HepG2 (cell line): ENCODE measurements at regions not wholly inside any gene's neighbourhood (a gene's known extent, or its start where the extent isn't known, plus 50 kb on each side); places are given as distances from the start of the nearest gene placed in this dataset.

ENCODE experiments used
- ASH2L ChIP-seq: fragments of 300-600, 200-600 bp; sonication (generic); IDR thresholded peaks from 2 replicates; pipeline ENCODE4 v1.7.0; 2017; ENCODE audit warnings: low read depth, mild to moderate bottlenecking, moderate library complexity, mixed read lengths, low read length; ENCODE audit not compliant: insufficient read length
- ISL2 ChIP-seq: sonication (generic); formaldehyde crosslinking; IDR thresholded peaks from 2 replicates; pipeline ENCODE4 v1.5.0; 2020; ENCODE audit warnings: missing genetic modification reagents
- SALL1 ChIP-seq: sonication (generic); formaldehyde crosslinking; IDR thresholded peaks from 2 replicates; pipeline ENCODE4 v1.8.0; 2022; ENCODE audit warnings: mild to moderate bottlenecking, missing genetic modification reagents
- STAG1 ChIP-seq: sonication (generic); formaldehyde crosslinking; IDR thresholded peaks from 2 replicates; pipeline ENCODE4 v1.4.0; 2020; ENCODE audit warnings: missing genetic modification reagents
- ZNF3 ChIP-seq: IDR thresholded peaks from 2 replicates; pipeline ENCODE4 v1.7.0; 2017; ENCODE audit warnings: inconsistent platforms
- TF ChIP-seq, protein P1 (sequence below): sonication (generic); formaldehyde crosslinking; IDR thresholded peaks from 2 replicates; pipeline ENCODE4 v1.5.0; 2020; ENCODE audit warnings: mild to moderate bottlenecking, missing genetic modification reagents
- TF ChIP-seq, protein P2 (sequence below): sonication (generic); formaldehyde crosslinking; IDR thresholded peaks from 2 replicates; pipeline ENCODE4 v1.5.0; 2020; ENCODE audit warnings: mild to moderate bottlenecking, low read depth, missing genetic modification reagents, borderline replicate concordance
- TF ChIP-seq, protein P3 (sequence below): sonication (generic); formaldehyde crosslinking; conservative IDR thresholded peaks from 2 replicates; pipeline ENCODE4 v1.5.0; 2020; ENCODE audit warnings: missing genetic modification reagents
- TF ChIP-seq, protein P4 (sequence below): IDR thresholded peaks from 2 replicates; pipeline ENCODE4 v1.6.1; 2018; ENCODE audit warnings: missing genetic modification reagents
- TF ChIP-seq, protein P5 (sequence below): sonication (generic); formaldehyde crosslinking; IDR thresholded peaks from 2 replicates; pipeline ENCODE4 v1.9.0; 2021; ENCODE audit warnings: mild to moderate bottlenecking, missing genetic modification reagents

DNA sequence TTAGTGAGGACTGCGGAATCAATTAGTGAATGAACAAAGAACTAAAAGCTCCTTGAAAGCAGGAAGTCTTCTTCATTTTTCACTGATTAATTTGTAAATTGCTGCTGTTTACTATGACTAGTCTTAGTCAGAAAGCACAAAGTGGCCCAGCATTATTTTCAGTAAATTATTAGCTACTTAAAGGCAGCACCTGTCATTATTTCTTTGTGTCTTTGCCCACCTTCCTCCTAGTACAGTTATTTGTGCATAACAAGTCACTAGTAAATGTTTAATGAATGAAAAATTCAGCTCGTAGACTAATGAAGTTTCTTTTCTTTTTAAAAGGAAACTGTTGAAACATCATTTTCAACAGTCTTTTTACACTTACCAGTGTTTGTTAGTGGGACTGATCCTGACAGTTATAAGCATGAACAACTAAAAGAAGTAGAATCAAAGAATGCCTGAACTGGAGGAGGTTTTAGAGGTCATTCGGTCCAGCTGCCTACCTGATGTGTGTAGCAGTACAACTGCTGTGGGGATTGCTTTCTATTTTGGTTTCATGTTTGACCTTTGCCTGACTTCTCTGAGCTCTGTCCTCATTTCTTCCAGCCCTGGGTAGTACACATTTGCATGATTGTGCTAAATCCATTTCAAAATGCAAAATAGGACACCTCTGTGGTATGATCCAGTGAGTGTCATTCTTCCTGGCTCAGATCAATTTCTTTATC, 140.0 kb upstream of the PHYHIPL start (continued):
- TF ChIP-seq, protein P1, sequence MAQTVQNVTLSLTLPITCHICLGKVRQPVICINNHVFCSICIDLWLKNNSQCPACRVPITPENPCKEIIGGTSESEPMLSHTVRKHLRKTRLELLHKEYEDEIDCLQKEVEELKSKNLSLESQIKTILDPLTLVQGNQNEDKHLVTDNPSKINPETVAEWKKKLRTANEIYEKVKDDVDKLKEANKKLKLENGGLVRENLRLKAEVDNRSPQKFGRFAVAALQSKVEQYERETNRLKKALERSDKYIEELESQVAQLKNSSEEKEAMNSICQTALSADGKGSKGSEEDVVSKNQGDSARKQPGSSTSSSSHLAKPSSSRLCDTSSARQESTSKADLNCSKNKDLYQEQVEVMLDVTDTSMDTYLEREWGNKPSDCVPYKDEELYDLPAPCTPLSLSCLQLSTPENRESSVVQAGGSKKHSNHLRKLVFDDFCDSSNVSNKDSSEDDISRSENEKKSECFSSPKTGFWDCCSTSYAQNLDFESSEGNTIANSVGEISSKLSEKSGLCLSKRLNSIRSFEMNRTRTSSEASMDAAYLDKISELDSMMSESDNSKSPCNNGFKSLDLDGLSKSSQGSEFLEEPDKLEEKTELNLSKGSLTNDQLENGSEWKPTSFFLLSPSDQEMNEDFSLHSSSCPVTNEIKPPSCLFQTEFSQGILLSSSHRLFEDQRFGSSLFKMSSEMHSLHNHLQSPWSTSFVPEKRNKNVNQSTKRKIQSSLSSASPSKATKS (CRISPR knock-in tag), result no peak
- TF ChIP-seq, protein P2, sequence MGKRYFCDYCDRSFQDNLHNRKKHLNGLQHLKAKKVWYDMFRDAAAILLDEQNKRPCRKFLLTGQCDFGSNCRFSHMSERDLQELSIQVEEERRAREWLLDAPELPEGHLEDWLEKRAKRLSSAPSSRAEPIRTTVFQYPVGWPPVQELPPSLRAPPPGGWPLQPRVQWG, result no peak
- TF ChIP-seq SALL1 (peak; percentile 53; the same call in 1 of the 2 replicates), STAG1 (CRISPR knock-in tag) (no peak), ZNF3 (no peak), ASH2L (no peak), ISL2 (no peak)
- TF ChIP-seq, protein P3, sequence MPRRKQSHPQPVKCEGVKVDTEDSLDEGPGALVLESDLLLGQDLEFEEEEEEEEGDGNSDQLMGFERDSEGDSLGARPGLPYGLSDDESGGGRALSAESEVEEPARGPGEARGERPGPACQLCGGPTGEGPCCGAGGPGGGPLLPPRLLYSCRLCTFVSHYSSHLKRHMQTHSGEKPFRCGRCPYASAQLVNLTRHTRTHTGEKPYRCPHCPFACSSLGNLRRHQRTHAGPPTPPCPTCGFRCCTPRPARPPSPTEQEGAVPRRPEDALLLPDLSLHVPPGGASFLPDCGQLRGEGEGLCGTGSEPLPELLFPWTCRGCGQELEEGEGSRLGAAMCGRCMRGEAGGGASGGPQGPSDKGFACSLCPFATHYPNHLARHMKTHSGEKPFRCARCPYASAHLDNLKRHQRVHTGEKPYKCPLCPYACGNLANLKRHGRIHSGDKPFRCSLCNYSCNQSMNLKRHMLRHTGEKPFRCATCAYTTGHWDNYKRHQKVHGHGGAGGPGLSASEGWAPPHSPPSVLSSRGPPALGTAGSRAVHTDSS, result no peak
- TF ChIP-seq, protein P4, sequence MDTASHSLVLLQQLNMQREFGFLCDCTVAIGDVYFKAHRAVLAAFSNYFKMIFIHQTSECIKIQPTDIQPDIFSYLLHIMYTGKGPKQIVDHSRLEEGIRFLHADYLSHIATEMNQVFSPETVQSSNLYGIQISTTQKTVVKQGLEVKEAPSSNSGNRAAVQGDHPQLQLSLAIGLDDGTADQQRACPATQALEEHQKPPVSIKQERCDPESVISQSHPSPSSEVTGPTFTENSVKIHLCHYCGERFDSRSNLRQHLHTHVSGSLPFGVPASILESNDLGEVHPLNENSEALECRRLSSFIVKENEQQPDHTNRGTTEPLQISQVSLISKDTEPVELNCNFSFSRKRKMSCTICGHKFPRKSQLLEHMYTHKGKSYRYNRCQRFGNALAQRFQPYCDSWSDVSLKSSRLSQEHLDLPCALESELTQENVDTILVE (CRISPR knock-in tag), result peak; percentile 65; the same call in 1 of the 2 replicates
- TF ChIP-seq, protein P5, sequence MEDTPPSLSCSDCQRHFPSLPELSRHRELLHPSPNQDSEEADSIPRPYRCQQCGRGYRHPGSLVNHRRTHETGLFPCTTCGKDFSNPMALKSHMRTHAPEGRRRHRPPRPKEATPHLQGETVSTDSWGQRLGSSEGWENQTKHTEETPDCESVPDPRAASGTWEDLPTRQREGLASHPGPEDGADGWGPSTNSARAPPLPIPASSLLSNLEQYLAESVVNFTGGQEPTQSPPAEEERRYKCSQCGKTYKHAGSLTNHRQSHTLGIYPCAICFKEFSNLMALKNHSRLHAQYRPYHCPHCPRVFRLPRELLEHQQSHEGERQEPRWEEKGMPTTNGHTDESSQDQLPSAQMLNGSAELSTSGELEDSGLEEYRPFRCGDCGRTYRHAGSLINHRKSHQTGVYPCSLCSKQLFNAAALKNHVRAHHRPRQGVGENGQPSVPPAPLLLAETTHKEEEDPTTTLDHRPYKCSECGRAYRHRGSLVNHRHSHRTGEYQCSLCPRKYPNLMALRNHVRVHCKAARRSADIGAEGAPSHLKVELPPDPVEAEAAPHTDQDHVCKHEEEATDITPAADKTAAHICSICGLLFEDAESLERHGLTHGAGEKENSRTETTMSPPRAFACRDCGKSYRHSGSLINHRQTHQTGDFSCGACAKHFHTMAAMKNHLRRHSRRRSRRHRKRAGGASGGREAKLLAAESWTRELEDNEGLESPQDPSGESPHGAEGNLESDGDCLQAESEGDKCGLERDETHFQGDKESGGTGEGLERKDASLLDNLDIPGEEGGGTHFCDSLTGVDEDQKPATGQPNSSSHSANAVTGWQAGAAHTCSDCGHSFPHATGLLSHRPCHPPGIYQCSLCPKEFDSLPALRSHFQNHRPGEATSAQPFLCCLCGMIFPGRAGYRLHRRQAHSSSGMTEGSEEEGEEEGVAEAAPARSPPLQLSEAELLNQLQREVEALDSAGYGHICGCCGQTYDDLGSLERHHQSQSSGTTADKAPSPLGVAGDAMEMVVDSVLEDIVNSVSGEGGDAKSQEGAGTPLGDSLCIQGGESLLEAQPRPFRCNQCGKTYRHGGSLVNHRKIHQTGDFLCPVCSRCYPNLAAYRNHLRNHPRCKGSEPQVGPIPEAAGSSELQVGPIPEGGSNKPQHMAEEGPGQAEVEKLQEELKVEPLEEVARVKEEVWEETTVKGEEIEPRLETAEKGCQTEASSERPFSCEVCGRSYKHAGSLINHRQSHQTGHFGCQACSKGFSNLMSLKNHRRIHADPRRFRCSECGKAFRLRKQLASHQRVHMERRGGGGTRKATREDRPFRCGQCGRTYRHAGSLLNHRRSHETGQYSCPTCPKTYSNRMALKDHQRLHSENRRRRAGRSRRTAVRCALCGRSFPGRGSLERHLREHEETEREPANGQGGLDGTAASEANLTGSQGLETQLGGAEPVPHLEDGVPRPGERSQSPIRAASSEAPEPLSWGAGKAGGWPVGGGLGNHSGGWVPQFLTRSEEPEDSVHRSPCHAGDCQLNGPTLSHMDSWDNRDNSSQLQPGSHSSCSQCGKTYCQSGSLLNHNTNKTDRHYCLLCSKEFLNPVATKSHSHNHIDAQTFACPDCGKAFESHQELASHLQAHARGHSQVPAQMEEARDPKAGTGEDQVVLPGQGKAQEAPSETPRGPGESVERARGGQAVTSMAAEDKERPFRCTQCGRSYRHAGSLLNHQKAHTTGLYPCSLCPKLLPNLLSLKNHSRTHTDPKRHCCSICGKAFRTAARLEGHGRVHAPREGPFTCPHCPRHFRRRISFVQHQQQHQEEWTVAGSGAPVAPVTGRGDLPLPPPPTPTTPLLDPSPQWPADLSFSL (CRISPR knock-in tag), result 0 out of 2 replicates have a peak, but pooled peaks have one; percentile 57
